ENCODE measurements at regions not wholly inside any gene's neighbourhood (a gene's known extent, or its start where the extent isn't known, plus 50 kb on each side); places are given as distances from the start of the nearest gene placed in this dataset.

DNA sequence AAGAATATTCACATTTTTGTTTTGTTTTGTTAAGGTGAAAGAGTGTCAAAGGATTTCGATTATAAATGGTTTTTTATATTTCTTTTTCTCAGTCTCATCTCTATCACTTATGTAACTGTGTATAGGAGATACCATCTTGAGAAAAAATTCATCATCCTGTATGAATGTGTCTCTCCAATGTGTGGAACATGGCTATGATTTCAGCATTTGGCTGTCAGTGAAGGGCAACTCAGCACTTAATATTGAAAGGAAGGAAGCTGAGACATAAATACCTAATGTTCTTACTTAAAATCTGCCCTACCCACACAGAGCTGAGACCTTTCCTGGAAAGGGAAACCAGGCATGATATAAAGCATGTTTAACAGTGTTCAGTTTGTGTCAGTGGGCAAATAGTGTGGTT lies 474.2 kb upstream of the RIOK2 start:
- H3K9me3 Mint-ChIP-seq = no peaks in the 10 kb centered on the region
- no peaks in the 10 kb centered on the region for H3K4me1 Mint-ChIP-seq
- H3K36me3 Mint-ChIP-seq = no peaks in the 10 kb centered on the region
- TF ChIP-seq, protein P1, sequence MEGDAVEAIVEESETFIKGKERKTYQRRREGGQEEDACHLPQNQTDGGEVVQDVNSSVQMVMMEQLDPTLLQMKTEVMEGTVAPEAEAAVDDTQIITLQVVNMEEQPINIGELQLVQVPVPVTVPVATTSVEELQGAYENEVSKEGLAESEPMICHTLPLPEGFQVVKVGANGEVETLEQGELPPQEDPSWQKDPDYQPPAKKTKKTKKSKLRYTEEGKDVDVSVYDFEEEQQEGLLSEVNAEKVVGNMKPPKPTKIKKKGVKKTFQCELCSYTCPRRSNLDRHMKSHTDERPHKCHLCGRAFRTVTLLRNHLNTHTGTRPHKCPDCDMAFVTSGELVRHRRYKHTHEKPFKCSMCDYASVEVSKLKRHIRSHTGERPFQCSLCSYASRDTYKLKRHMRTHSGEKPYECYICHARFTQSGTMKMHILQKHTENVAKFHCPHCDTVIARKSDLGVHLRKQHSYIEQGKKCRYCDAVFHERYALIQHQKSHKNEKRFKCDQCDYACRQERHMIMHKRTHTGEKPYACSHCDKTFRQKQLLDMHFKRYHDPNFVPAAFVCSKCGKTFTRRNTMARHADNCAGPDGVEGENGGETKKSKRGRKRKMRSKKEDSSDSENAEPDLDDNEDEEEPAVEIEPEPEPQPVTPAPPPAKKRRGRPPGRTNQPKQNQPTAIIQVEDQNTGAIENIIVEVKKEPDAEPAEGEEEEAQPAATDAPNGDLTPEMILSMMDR (IDR thresholded peaks at IDR 0.05; ENCODE audit: unreplicated experiment) = no peak
- no peaks in the 10 kb centered on the region for H3K27me3 Mint-ChIP-seq (ENCODE audit: low read depth)
- no peak overlapping the region for H3K27ac Mint-ChIP-seq
- H3K4me3 Mint-ChIP-seq = no peak overlapping the region
- no peak for DNase-seq (ENCODE audit: low spot score in 2 of 2, unreplicated experiment in 2 of 2)

DNA sequence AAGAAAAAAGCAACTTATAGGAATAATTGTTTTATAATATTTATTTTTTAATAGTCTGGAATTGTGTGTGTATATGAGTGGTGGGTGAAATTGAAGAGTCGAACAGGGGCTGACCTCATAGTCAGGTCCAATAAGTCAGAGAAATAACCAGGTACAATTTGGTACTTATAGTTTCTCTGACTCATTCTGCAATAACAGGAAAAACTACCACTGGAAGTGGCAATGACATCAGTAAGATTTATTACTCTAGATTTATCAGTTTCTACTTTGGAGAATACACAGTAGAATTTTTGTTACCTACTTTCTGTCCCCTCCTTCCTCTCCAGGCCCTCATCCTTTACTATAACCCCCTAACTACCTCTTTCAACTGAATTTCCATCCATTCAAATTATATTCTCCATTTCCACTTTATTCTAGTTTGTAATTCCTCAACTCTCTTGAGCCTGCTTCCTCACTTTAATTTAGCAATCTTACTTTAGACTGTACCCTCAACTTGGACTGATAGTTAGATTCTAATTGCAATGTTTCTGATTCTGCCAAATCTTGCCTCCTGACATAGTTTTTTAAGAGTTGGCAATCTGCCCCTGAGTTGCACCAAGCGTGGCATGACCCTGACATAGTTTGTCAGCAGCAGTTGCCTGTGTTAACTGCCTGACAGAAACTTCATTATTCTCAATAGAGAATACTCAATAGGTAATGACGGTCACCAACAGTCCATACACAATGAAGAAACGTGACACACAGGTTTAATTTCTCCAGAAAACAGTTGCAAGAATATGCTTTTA lies 475.3 kb upstream of the RIOK2 start:
- Mint-ChIP-seq H3K27ac (no peak overlapping the region), H3K36me3 (no peaks in the 10 kb centered on the region), H3K4me1 (no peaks in the 10 kb centered on the region), H3K9me3 (no peaks in the 10 kb centered on the region), H3K4me3 (no peak overlapping the region), H3K27me3 (ENCODE audit: low read depth) (no peaks in the 10 kb centered on the region)
- no peak for DNase-seq (ENCODE audit: low spot score in 2 of 2, unreplicated experiment in 2 of 2)
- TF ChIP-seq, protein P1 (IDR thresholded peaks at IDR 0.05; ENCODE audit: unreplicated experiment) = no peak

DNA sequence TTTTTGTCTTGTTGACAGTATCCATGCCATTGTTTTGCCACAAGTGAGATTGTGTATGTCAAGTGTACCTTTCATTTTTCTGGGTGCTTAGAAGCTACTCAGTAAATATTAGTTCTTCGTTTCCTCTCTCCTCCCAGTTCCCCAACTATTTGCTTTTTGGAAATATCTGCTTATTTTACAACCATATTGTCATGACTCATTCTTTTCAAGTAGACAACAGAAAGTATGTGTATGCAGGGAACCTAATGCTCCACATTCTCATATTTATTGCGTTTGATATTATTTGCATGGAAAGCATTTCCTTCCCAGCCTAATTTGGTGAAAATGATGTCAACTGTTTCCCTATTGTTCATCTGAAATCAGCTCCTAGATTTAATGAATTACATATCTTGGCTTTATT lies 483.7 kb upstream of the RIOK2 start:
- Mint-ChIP-seq H3K9me3 (no peaks in the 10 kb centered on the region), H3K27ac (no peak overlapping the region), H3K4me3 (no peak overlapping the region), H3K4me1 (no peaks in the 10 kb centered on the region), H3K36me3 (no peaks in the 10 kb centered on the region), H3K27me3 (ENCODE audit: low read depth) (no peaks in the 10 kb centered on the region)
- no peak for DNase-seq (ENCODE audit: low spot score in 2 of 2, unreplicated experiment in 2 of 2)
- TF ChIP-seq, protein P1 (IDR thresholded peaks at IDR 0.05; ENCODE audit: unreplicated experiment) = no peak

DNA sequence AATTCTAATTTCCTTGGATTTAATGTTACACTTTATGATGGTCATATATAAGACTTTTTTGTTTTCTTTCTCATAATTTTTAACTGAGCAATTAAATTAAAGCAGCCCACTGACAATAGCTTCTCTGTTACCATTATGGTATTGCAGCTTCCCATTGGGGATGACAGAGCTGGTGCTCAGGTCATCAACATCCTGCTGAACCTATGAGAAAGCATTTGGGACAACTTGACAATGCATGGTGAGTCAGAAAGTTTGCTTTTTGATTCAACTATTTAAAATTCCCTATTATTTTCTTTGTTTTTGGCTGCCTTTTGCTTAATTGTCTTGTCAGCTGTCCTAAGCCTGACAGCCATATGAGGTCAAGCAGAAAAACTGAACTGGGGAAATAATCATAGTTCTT lies 487.4 kb upstream of the RIOK2 start:
- TF ChIP-seq, protein P1 (IDR thresholded peaks at IDR 0.05; ENCODE audit: unreplicated experiment) = no peak
- Mint-ChIP-seq H3K4me1 (no peaks in the 10 kb centered on the region), H3K36me3 (no peaks in the 10 kb centered on the region), H3K27me3 (ENCODE audit: low read depth) (no peaks in the 10 kb centered on the region), H3K27ac (no peak overlapping the region), H3K9me3 (peaks cover 5% of the 10 kb centered on the region), H3K4me3 (no peak overlapping the region)
- DNase-seq (ENCODE audit: low spot score in 2 of 2, unreplicated experiment in 2 of 2) = no peak

DNA sequence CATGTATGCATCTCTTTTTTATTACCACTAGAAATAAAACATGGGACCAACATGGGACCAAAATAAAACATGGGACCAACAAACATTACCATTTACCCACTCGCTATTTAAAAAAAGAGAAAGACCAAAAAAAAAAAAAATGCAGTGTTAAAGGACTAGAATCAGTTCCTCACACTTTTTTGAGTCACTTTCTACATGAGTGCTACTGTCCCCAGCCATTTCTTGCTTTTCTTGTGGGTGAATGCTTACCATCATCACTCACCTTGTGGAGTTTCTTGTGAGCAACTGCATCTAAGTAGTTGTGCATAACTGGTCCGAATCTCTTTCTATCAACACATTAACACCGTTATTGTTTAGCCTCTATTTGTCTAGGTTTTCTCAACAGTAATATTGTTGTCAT lies 493.6 kb upstream of the RIOK2 start:
- DNase-seq (ENCODE audit: low spot score in 2 of 2, unreplicated experiment in 2 of 2) = no peak
- TF ChIP-seq, protein P1 (IDR thresholded peaks at IDR 0.05; ENCODE audit: unreplicated experiment) = no peak
- Mint-ChIP-seq H3K27ac (no peak overlapping the region), H3K4me1 (no peaks in the 10 kb centered on the region), H3K36me3 (no peaks in the 10 kb centered on the region), H3K9me3 (peaks cover 32% of the 10 kb centered on the region), H3K27me3 (ENCODE audit: low read depth) (no peaks in the 10 kb centered on the region), H3K4me3 (no peak overlapping the region)

Data from mesothelial cell of epicardium (in vitro differentiated cells).